Panc1 (cell line): ENCODE measurements at regions not wholly inside any gene's neighbourhood (a gene's known extent, or its start where the extent isn't known, plus 50 kb on each side); places are given as distances from the start of the nearest gene placed in this dataset.
"Not testable (repeated sequence)": the region's sequence is repeated elsewhere in the genome, so short reads cannot be mapped to it uniquely, and the experiment has no call there.

ENCODE experiments used
- ATAC-seq: fragments of 200-7000 bp; cut with Tn5 transposase; 2 replicates; pipeline ENCODE4 v1.9.1; 2020; ENCODE audit warnings: mild to moderate bottlenecking, moderate library complexity
- BruUV-seq: library from RNA; stranded (reverse); fragments of 400-500 nt; replicated peaks from 2 replicates; lab custom pipeline; 2021; lab: Mats Ljungman, UMichigan
- CTCF ChIA-PET: fragments of 300-600 bp; sonication (Branson Sonifier 250); formaldehyde crosslinking; loops from one replicate; lab custom pipeline; 2022; ENCODE audit warnings: antibody characterized with exemption; lab: Charles Lee
- POLR2A ChIA-PET: fragments of 300-600 bp; sonication (Branson Sonifier 250); formaldehyde crosslinking; loops from one replicate; lab custom pipeline; 2022; ENCODE audit warnings: antibody characterized with exemption; lab: Charles Lee
- DNase-seq: peaks from one replicate; pipeline ENCODE4 v3.0.0-alpha.2; 2010; ENCODE audit warnings: low read depth, low spot score
- H3K27ac ChIP-seq: 2 replicates; pipeline ENCODE4 v1.5.1; 2011; ENCODE audit warnings: mild to moderate bottlenecking, low read length, inconsistent platforms
- H3K27me3 ChIP-seq: fragments of 200-500 bp; sonication (Bioruptor generic); 2 replicates; pipeline ENCODE4 v1.6.0; 2014; ENCODE audit warnings: low read length, inconsistent platforms; ENCODE audit not compliant: control insufficient read depth, insufficient read depth
- H3K36me3 ChIP-seq: fragments of 200-500 bp; sonication (Bioruptor generic); 2 replicates; pipeline ENCODE4 v1.5.1; 2014; ENCODE audit warnings: inconsistent platforms, mild to moderate bottlenecking, low read length, moderate library complexity; ENCODE audit not compliant: control insufficient read depth, insufficient read depth
- H3K4me1 ChIP-seq: 2 replicates; pipeline ENCODE4 v1.5.1; 2011; ENCODE audit warnings: inconsistent platforms, mild to moderate bottlenecking, low read length, moderate library complexity; ENCODE audit not compliant: control insufficient read depth, insufficient read depth
- H3K4me3 ChIP-seq, 2 experiments: 2 replicates each; pipeline ENCODE4 v1.5.1; 2011 to 2012; ENCODE audit warnings: low read depth in 2 of 2, low read length in 2 of 2, mild to moderate bottlenecking in 2 of 2, inconsistent platforms in 1 of 2, moderate library complexity in 1 of 2
- H3K9me3 ChIP-seq: fragments of 200-500 bp; sonication (Bioruptor generic); 2 replicates; pipeline ENCODE4 v1.5.1; 2014; ENCODE audit warnings: low read depth, mild to moderate bottlenecking, inconsistent platforms, low read length, moderate library complexity; ENCODE audit not compliant: control insufficient read depth, insufficient read depth
- CTCF ChIP-seq: fragments of 450-650 bp; IDR thresholded peaks from 2 replicates; pipeline ENCODE4 v1.5.1; 2017; ENCODE audit warnings: mild to moderate bottlenecking
- POLR2AphosphoS5 ChIP-seq: IDR thresholded peaks from 2 replicates; pipeline ENCODE4 v1.6.1; 2012; ENCODE audit warnings: mild to moderate bottlenecking, low read depth, low read length, moderate library complexity
- SIN3A ChIP-seq: IDR thresholded peaks from 2 replicates; pipeline ENCODE4 v1.6.1; 2012; ENCODE audit warnings: low read depth, mild to moderate bottlenecking, low read length, moderate library complexity, borderline replicate concordance; ENCODE audit not compliant: insufficient read depth
- TCF7L2 ChIP-seq: IDR thresholded peaks from 2 replicates; pipeline ENCODE4 v1.6.1; 2011; ENCODE audit warnings: mild to moderate bottlenecking, low read depth, low read length, inconsistent platforms
- in situ Hi-C: cut with HindIII; loops from 2 replicates; pipeline ENCODE4 v1.10.0; 2016; ENCODE audit warnings: low sequenced_read_pairs, low pct_unique_long_range_greater_than_20kb
- intact Hi-C: fragments of 100-400 bp; cut with micrococcal nuclease; formaldehyde crosslinking; loops from one replicate; pipeline ENCODE4 v1.10.0; 2022; ENCODE audit not compliant: unreplicated experiment
- TF ChIP-seq, protein P1 (sequence below), 2 experiments: IDR thresholded peaks; 2 replicates each; pipeline ENCODE4 v1.6.1; 2011 to 2012; ENCODE audit warnings: low read depth in 2 of 2, control low read depth in 1 of 2, low read length in 1 of 2, mild to moderate bottlenecking in 1 of 2, moderate library complexity in 1 of 2; ENCODE audit not compliant: insufficient read depth in 1 of 2

DNA sequence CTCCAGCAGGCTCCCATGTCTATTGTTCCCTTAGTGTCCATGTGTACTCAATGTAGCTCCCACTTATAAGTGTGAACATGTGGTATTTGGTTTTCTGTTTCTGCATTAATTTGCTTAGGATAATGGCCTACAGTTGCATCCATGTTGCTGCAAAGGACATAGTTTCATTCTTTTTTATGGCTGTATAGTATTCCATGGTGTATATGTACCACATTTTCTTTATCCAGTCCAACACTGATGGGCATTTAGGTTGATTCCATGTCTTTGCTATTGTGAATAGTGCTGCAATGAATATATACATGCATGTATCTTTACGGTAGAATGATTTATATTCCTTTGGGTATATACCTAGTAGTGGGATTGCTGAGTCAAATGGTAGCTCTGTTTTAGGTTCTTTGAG lies 116.5 kb upstream of the UGP2 start:
- DNase-seq, POLR2A ChIA-PET, intact Hi-C loops, H3K4me1 ChIP-seq, H3K9me3 ChIP-seq, H3K27me3 ChIP-seq, CTCF ChIA-PET, H3K27ac ChIP-seq, ATAC-seq, H3K36me3 ChIP-seq, in situ Hi-C loops, H3K4me3 ChIP-seq, BruUV-seq: not testable (repeated sequence)

DNA sequence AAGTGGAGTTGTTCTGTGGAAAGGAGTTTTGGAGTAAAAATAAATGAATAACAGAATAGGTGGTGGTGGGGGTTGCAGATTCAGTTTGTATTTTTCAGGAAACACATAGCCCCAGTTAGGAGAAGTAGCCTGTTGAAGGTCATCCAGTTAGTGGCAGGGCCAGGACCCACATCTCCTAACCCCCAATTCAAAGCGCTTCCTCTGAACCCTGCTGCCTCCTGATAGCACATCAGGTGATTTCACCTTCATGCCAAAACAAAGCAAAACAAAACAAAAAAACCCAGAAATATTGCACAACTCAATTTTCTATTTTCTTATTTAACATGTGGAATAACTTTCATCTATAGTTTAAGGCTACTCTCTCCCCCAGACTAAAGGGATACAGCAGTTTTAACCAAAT lies 112.3 kb upstream of the UGP2 start:
- Histone ChIP-seq H3K9me3 (no peaks in the 10 kb centered on the region), H3K4me1 (no peaks in the 10 kb centered on the region), H3K27me3 (no peaks in the 10 kb centered on the region), H3K36me3 (no peaks in the 10 kb centered on the region), H3K4me3 (no peak overlapping the region), H3K27ac (no peak overlapping the region)
- in situ Hi-C loops = no loop called here
- TF ChIP-seq CTCF (no peak), SIN3A (no peak), POLR2AphosphoS5 (no peak), TCF7L2 (no peak)
- TF ChIP-seq, protein P1, sequence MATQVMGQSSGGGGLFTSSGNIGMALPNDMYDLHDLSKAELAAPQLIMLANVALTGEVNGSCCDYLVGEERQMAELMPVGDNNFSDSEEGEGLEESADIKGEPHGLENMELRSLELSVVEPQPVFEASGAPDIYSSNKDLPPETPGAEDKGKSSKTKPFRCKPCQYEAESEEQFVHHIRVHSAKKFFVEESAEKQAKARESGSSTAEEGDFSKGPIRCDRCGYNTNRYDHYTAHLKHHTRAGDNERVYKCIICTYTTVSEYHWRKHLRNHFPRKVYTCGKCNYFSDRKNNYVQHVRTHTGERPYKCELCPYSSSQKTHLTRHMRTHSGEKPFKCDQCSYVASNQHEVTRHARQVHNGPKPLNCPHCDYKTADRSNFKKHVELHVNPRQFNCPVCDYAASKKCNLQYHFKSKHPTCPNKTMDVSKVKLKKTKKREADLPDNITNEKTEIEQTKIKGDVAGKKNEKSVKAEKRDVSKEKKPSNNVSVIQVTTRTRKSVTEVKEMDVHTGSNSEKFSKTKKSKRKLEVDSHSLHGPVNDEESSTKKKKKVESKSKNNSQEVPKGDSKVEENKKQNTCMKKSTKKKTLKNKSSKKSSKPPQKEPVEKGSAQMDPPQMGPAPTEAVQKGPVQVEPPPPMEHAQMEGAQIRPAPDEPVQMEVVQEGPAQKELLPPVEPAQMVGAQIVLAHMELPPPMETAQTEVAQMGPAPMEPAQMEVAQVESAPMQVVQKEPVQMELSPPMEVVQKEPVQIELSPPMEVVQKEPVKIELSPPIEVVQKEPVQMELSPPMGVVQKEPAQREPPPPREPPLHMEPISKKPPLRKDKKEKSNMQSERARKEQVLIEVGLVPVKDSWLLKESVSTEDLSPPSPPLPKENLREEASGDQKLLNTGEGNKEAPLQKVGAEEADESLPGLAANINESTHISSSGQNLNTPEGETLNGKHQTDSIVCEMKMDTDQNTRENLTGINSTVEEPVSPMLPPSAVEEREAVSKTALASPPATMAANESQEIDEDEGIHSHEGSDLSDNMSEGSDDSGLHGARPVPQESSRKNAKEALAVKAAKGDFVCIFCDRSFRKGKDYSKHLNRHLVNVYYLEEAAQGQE (IDR thresholded peaks at IDR 0.05; ENCODE audit: insufficient read depth in 1 of 2, low read depth in 2 of 2, low read length in 1 of 2) = no peak
- intact Hi-C loops = no loop called here
- DNase-seq (no peak), ATAC-seq (no peak)
- CTCF ChIA-PET = no interaction called here
- no TSS peak for BruUV-seq
- POLR2A ChIA-PET = no interaction called here

- no peak overlapping the region for H3K4me3 ChIP-seq
- no peaks in the 10 kb centered on the region for H3K36me3 ChIP-seq
- ChIA-PET POLR2A (no interaction called here), CTCF (no interaction called here)
- TF ChIP-seq TCF7L2 (no peak), POLR2AphosphoS5 (no peak), SIN3A (no peak), CTCF (no peak)
- TF ChIP-seq, protein P1 (IDR thresholded peaks at IDR 0.05; ENCODE audit: insufficient read depth in 1 of 2, low read depth in 2 of 2, low read length in 1 of 2) = no peak
- H3K4me1 ChIP-seq = no peaks in the 10 kb centered on the region
- intact Hi-C loops = no loop called here
- ATAC-seq (no peak), DNase-seq (no peak)
- in situ Hi-C loops = no loop called here
- H3K27ac ChIP-seq = no peak overlapping the region
- BruUV-seq = no TSS peak
- no peaks in the 10 kb centered on the region for H3K9me3 ChIP-seq
- H3K27me3 ChIP-seq = no peaks in the 10 kb centered on the region
Observed at GRCh38 chr2:63729831-63730230, 111.9 kb upstream of the UGP2 start.
